Kidney capillary endothelial cell (primary cell): ENCODE measurements at regions not wholly inside any gene's neighbourhood (a gene's known extent, or its start where the extent isn't known, plus 50 kb on each side); places are given as distances from the start of the nearest gene placed in this dataset.

Source experiments
- DNase-seq: peaks from one replicate; pipeline ENCODE4 v3.0.0-alpha.2; 2018; ENCODE audit warnings: low spot score

DNA sequence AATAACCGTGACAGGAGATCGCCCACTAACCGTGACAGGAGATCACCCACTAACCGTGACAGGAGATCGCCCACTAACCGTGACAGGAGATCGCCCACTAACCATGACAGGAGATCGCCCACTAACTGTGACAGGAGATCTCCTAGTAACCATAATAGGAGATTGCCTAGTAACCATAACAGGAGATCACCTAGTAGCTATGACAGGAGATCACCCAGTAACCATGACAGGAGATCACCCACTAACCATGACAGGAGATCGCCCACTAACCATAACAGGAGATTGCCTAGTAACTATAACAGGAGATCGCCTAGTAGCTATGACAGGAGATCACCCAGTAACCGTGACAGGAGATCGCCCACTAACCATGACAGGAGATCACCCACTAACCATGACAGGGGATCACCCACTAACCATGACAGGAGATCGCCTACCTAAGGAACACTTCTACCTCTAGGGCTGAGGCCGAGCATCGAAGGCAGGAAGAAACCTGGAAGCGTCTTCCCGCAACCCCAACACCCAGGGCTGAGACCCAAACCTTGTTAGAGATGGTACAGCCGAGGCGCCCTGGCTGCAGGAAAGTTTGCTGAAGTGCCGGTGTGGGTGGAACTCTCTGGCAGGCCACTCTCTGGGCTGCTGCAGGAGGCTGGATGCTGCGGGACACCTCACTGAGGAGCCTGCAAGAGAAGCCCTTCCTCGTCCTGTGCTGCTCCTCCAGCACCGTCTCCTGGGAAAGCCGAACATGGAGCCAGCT, 67.5 kb upstream of the THY1 start:
- no peak for DNase-seq

DNA sequence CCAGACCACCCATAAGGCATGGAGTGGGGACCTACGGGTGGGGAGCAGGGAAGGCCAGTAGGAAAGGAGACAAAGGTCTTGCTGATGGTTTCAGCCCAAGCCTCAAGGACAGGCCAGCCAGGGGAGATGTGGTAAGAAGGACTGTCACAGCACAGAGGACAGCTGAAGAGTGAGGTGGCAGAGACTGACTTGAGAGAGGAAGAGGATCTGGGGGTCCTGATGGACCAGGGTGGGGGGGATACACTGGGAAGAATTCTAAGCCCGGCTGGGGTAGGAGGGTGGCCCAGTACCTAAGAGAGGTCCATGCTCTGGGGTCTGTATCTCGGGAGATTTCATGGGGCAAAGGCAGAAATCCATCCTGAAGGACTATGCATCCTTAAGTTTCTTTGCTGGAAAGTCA, 66.1 kb upstream of the THY1 start:
- DNase-seq = no peak

DNA sequence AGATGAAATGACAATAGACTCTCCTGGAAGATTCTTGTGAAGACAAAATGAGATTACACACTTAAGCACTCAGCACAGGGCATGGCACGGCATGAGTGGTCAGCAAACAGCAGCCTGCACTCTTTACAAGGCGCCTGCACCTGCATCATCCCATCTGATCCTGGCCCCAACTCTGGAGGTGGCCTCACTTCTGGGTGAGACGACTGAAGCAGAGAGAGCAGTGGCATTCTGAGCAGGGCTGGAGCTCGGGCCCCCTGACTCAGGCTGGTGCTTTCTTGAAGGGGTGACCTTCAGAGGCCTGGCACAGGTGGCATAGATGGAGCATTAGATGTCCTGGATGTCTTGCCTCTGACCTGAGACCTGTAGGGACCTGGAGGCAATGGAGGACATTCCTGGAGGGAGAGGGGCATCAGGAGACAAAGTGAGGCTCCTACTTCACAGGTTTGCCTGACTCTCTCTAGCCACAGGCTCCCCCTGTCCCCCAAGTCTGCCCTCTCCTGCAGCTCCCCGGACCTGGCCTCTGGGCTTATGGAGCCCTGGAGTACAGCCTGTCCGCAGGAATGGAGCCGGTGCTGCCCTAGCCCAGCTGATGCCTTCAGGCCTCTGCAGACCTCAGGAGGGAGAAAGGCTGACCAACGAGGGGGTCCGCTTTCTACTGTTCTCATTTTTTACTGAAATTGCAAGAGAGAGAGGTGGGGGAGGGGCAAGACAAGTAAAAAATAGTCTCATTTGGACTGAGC, 65.5 kb upstream of the THY1 start:
- no peak for DNase-seq

DNA sequence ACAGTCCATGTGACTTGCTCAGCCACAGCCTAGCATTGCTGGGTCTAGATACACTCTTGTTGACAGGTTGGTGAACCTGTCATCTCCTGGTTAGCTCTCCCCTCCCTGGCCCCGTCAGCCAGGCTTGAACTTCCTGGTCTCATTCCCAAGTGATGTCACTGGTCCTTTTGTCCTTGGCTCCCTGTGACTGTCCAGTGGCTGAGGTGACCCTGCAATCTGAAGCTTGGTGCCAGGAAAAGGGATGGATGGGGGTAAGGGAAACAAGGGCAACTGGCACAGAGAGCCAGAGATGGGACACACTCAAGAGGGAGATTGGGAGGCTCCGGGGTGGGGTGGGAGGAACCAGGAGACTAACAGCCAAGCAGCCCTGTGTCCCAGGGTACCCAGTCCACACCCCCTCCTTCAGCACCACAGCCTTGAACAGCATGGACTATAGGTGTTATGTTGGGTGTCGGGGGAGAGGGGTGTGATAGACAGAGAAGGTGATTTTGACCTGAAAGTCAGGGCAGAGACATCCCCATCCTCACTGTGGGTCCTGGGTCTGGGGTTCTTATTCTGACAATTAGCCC, 63.8 kb upstream of the THY1 start:
- no peak for DNase-seq

DNA sequence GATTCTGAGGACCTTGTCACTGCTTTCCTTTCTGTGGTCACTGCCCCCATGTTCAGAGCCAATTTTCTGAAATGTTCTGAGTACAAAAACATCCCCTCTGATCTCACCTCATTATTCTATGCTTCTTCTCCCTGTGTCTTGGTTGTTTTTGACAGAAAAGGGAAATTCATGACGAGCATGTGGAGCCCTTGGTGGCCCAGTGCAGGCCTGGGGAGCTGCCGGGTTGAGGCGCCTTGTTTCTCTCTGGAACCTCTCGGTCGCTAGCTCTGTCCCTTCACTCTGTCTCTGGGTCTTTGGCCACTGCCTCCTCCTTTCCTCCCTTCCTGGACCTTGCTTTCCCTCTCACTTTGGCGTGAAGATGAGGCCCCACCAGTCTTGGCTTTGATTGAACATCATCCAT, 63.0 kb upstream of the THY1 start:
- DNase-seq = no peak

DNA sequence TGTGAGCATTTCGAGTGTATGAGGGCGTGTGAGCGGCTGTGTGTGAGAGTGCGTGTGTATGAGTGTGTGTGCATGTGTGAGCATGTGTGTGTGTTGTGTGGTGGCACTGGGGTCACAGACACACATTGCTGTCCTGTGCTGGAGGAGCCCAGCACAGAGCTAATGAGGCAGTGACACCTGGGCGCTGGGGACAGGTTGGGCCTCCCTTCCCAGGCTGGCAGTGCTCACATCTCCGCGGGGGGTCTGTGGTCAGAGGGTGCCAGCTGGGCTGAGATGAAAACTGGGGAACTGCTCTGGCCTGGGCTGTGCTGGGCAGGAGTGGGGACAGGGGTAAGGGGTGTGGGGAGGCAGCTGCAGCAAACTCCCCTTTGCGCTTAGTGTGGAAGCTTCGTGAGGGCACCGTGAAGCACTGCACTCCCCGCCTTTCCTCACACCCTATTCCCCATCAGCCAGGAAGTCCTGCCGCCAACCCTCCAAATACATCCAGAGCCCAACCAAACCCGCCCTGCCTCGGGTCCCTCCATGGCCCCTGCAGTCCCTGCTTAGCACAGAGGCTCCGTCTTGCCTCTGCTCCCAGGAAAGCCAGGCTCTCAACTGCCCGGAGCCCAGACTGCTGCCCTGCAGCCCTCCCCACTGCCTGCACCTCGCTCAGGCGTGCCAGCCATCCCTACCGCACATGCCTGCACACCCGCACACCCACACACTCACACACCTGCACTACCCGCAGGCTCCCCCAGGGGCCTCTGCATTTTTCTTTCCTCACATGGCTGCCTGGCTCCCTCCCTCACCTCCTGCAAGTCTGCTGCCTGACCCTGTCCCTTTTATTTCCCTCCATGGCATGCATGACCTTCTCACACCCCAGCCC, 62.0 kb upstream of the THY1 start:
- no peak for DNase-seq

DNA sequence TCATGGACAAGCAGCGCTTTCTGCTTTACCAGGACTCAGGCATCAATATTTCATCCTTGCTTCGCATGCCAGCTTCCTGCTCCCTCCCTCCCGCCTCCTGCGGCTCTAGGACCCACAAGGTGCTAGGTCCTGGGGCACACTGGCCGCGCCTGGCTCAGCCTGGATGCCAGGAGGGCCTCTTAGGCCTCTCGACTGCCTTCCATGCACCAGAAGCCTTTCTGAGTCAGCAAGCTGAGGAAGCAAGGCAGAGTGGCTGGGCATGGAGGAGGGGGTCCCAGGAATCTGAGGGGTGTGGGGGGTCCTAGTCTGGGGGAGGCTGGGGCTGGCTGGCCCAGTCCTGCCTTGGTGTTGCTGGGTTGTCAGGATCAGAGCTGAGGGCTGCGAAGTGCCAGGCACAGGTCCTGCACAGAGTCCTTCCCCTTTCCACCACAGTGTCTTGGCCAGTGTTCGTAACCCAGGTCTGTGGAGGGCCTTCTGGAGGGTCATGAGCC, 61.0 kb upstream of the THY1 start:
- no peak for DNase-seq

DNA sequence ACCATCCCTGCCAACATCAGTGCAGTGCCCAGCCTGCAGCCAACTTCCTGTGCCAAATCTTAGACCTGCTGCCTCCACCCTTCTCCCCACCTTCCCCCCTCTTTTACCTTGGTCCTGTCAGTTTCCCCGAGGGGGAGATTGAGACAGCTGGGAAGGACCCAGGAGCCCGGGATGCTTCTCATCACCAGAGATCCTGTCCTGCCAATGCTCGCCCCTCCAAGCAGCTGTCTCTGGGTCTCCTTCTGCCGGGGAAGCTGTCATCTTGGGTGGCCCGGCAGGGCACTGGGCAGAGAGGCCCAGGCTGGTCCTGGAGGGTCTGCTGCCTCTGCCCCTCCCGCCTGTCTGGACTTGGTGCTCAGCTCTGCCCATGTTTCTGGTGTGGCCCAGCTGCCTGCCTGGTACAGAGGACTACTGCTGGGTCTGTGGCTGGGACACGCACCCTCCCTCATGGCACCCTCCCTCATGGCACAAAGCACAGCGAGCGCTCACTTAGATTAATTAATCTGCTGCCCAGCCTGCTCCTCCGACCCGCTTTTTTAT, 60.4 kb upstream of the THY1 start:
- DNase-seq = no peak

DNA sequence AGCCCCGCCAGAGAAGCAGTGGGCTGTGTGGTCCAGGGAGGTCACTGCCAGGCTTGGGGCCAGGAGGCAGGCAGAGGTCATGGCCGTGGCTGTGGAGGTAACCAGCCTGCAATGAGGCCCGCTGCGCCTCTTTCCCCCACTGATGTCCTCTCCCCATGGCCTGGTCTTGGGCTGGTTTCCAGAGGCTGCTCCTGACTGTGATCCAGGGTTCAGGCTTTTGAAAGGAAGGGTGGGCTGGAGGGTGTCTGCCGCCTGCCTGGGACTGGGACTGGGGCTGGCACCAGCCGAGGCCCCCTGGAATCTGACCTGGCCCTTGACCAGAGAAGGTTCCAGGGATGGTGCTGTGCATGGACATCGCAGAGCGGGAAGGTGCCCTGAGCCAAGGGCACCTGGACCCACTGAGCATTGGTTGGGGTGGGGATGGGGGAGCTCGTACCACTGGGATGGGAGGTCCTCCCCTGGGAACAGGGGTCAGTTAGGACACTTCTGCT, 59.6 kb upstream of the THY1 start:
- DNase-seq = no peak

DNA sequence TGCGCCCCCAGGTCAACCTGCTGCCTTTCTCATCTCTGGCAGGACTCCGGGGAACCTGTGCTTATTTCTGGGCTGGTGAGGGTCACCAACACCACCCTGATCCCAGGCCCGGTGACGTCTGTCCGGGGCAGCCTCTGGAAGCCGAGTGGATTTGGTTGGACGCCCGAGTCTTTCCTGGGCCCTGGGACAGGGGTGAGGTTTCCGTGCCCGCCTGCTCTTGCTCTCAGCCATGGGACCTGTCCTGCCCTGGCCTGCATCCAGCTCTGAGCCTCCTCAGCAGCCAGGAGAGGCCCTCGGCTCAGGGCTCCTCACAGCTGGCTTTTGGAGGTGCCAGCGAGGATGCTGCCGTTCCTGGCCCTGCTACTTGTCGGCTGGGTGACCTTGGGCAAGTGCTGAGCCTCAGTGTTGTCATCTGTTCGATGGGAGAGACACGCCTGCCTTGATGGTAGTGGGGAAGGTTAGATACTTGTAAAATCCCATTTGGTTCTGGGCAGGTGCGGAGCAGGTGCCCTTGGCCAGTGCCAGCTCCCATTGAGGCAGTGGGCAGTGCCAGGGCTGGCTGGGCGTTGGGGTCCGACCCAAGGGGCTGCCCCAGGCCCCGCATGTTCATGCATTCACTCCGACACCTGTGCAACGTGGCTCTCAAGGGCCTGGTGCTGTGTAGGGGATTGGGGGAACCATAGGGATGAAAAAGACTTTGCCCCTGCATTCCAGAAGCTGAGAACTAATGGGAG, 58.9 kb upstream of the THY1 start:
- no peak for DNase-seq

DNA sequence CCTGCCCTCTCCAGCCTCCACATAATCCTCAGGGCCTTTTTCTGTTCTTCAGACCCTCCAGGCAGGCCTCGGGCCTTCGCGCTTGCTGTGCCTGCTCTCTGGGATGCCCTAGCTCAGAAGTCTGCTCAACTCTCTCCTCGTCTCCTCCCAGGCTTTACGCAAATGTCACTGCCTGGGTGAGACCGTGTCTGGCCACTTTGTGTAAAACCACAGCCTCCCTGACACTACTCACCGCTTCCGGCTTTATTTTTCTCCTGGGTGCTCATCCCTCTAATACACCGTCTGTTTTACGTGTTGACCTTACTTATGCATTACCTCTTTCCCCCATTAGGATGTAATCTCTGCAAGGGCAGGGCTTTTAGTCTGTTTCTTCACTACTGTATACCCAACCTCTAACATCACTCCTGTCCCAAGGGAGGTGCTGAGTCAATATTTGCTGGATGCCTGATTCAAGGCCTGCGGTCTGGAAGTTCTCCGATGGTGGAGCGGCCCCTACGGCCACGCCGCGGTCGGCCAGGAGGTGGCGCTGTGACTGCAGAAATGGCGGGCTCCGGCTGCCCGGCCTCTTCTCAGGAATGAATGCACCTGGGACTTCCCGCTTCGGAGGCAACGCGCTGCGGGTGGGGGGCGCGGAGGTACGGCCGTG, 58.2 kb upstream of the THY1 start:
- peak; percentile 76 for DNase-seq

DNA sequence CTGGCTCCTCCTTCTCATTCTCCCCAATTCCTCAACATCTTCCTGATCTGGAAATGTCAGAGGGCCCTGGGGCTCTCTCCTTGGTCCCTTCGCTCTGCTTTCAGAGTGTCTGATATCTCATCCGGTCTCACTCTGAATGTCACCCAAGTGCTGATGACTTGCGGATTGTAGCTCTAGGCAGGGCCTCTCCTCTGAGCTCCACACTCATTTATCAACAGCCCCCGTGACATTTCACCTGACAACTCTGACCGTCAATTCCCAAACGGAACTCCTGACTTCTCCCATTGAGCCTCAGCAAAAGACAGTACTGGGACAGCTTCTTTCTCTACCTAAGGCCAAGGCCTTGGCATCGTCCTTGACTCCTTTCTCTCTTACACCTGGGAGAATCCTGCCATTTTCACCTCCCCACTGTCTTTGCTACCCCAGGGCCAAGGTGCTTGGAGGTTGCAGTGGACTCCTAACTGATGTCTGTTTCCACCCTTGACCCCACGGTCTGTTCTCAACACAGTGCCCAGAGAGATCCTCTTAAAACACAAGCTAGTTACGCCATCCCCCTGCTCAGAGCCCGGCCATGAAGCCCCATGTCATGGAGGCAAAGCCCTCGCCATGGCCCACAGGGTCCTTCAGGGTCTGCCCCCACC, 57.5 kb upstream of the THY1 start:
- no peak for DNase-seq

DNA sequence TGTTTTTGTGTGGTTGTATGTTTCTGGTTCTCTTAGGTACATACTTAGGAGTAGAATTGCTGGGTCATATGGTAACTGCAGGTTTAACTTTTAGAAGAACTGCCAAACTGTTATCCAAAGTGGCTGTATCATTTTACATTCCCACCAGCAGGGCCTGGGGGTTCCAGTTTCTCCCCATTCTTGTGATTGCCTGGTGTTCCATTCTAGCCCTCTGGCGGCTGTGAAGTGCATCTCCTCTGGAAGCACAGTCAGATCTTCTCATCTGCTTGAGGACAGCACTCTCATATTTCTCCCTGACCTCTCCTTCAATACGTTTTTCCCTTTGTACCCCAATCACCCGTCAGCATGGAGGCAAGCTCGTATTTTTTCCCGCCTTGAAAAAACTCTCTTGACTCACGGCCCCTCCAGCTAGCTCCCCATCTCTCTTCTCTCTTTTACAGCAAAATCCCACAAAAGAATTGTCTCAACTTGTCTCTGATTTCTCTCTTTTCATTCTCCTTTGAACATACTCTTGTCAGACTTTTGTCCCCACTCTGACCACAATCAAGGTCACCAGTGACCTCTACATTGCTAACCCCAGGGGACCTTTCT, 56.8 kb upstream of the THY1 start:
- DNase-seq = peak; percentile 10

DNA sequence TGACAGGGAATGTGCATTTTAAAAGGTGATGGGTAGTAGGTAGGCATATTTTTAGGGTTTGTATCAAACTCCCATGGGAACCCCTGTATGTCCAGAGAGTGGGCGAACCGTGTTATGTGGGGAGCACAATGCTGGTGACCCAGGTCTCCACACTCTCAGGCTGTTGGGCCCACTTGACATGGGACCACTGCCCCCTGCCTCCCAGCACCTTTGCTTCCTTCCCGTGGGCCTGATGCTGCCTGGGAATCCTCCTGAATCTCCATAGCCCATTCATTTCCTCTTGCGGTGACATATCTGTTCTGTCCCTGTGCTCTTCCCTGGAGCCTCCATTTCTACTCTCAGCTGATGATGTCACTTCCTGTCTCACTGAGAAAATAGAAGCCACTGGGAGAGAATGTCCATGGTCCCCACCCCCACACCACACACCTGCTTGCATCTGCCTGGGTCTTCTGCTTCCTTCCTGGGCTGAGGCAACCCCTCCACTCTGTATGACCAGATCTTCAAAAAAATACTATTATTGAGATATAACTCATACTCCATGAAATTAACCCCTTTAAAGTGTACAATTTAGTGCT, 55.8 kb upstream of the THY1 start:
- DNase-seq = no peak

DNA sequence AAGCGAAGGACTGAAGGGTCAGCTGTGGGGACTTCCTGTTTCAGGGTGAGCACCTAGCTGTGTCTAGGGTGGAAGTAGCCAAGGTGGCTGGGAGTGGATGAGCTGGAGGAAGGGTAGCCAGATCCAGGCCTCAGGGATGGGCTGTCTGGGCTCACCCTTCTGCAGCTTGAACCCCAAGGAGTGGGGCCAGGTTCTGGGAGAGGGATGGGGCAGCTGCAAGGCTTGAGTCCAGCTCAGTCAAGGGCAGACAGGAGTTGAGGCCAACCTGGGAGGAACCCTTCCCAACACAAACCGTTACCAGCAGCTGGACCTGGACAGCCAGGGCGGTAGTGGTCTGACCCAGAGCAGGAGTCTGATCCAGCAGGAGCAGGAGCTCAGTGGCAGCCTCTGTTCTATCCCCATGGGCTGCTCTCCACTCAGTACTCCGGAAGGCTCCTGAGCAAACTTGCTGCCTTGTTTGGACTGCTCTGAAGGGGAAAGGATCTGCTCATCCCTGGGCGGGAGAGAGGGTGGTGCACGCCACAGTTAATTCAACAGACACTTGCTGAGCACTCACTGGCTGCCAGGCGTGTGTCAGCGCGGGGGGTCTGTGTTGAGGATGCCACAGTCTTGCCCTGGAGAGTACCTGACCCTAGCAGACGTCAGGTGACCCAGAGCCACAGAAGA, 53.8 kb upstream of the THY1 start:
- no peak for DNase-seq

DNA sequence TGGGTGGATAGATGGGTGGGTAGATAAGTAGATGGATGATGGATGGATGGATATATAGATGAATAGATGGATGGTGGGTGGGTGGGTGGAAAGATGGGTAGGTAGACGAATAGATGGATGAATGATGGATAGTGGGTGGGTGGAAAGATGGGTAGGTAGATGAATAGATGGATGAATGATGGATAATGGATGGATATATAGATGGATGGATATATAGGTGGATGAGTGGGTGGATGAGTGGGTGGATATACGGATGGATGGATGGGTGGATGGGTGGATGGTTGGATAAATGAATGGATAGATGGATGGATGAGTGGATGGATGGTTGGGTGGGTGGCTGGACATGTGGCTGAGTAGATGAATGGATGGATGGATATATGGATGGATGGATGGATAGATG, 53.1 kb upstream of the THY1 start:
- DNase-seq = no peak

DNA sequence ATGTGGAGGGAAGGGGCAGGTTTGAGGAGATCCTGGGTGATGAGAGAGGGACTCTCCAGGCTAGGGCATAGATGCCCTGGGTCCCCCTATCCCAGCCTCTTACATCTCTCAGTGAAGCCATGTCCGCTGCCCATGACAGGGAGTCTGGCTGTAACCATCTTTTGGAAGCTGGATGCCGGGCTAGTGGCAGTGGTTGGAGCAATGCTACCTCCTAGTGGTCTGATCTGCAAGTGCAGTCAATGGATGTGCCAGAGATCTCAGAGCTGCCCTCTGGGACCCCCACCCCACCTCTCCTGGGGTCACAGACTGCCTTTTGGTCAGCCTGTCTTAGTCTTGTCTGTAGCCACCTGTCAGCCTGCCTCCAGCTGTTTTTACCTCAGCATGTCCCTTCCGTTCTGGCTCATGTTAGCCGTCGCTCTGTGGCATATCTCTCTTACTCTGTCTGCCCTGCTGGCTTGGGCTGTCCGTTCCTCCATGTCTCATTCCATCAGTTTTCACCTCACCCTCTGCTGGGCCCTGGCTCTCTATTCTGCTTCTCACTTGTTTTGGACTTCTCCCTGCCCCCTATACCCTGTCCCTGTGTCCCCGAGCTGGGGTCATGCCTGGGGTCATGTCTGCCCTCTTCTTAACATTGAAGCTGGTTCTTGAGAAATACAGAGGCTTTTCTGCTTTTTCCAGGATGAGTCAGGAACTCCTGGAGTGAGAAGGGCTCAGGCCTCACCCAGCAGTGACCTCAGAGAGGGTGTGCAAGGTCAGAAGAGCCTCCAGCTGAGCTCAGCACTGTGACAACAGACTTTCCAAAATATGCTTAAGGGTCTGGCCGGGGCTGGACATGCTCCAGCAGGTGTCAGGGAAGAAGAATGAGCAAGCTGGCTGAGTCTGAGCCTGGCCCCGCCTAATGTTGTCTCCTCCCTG, 52.0 kb upstream of the THY1 start:
- DNase-seq = peak; percentile 62
